ENCODE measurements at regions not wholly inside any gene's neighbourhood (a gene's known extent, or its start where the extent isn't known, plus 50 kb on each side); places are given as distances from the start of the nearest gene placed in this dataset.

- no peaks in the 10 kb centered on the region for H3K36me3 ChIP-seq
- H3K27ac ChIP-seq, result no peak overlapping the region
- no peaks in the 10 kb centered on the region for H3K27me3 ChIP-seq
- no peaks in the 10 kb centered on the region for H4K20me1 ChIP-seq
- no peaks in the 10 kb centered on the region for H3K4me1 ChIP-seq
- H3K9me3 ChIP-seq, result peaks cover 19% of the 10 kb centered on the region
- H3K9ac ChIP-seq, result no peak overlapping the region
- H3K4me3 ChIP-seq, result no peak overlapping the region
- no peak overlapping the region for H3K4me2 ChIP-seq
- TF ChIP-seq Cebpa-rat (IDR thresholded peaks at IDR 0.05), result no peak
Observed at GRCh38 chrX:46310815-46311497, 234.3 kb downstream of the ZNF674 start.

GRCh38 chrX:46308110-46308509, 237.1 kb downstream of the ZNF674 start:
- H3K4me2 ChIP-seq, result no peak overlapping the region
- H3K9me3 ChIP-seq, result peaks cover 34% of the 10 kb centered on the region
- H3K4me1 ChIP-seq, result no peaks in the 10 kb centered on the region
- H3K36me3 ChIP-seq, result no peaks in the 10 kb centered on the region
- H3K27me3 ChIP-seq, result no peaks in the 10 kb centered on the region
- H3K27ac ChIP-seq, result no peak overlapping the region
- no peak overlapping the region for H3K9ac ChIP-seq
- TF ChIP-seq Cebpa-rat (IDR thresholded peaks at IDR 0.05), result no peak
- no peaks in the 10 kb centered on the region for H4K20me1 ChIP-seq
- no peak overlapping the region for H3K4me3 ChIP-seq

- Histone ChIP-seq H3K9me3 (peaks cover 34% of the 10 kb centered on the region), H3K4me3 (no peak overlapping the region), H4K20me1 (no peaks in the 10 kb centered on the region), H3K27ac (no peak overlapping the region), H3K27me3 (no peaks in the 10 kb centered on the region), H3K4me1 (no peaks in the 10 kb centered on the region), H3K9ac (no peak overlapping the region), H3K36me3 (no peaks in the 10 kb centered on the region), H3K4me2 (no peak overlapping the region)
- no peak for TF ChIP-seq Cebpa-rat (IDR thresholded peaks at IDR 0.05)
Observed at GRCh38 chrX:46306103-46306502, 239.1 kb downstream of the ZNF674 start.

- TF ChIP-seq Cebpa-rat (IDR thresholded peaks at IDR 0.05), result no peak
- no peak overlapping the region for H3K27ac ChIP-seq
Observed at GRCh38 chrX:46305431-46305830, 239.8 kb downstream of the ZNF674 start.

GRCh38 chrX:46301903-46302302, 243.3 kb downstream of the ZNF674 start:
- Histone ChIP-seq H3K27ac (no peak overlapping the region), H3K36me3 (no peaks in the 10 kb centered on the region), H3K9me3 (peaks cover 30% of the 10 kb centered on the region), H3K4me3 (no peak overlapping the region), H3K4me1 (no peaks in the 10 kb centered on the region), H3K4me2 (no peak overlapping the region), H3K9ac (no peak overlapping the region), H3K27me3 (no peaks in the 10 kb centered on the region), H4K20me1 (no peaks in the 10 kb centered on the region)
- no peak for TF ChIP-seq Cebpa-rat (IDR thresholded peaks at IDR 0.05)

More at GRCh38 chrX:46305431-46305830, 239.8 kb downstream of the ZNF674 start:
- Histone ChIP-seq H3K9ac (no peak overlapping the region), H4K20me1 (no peaks in the 10 kb centered on the region), H3K4me2 (no peak overlapping the region), H3K4me1 (no peaks in the 10 kb centered on the region), H3K4me3 (no peak overlapping the region), H3K9me3 (peaks cover 34% of the 10 kb centered on the region), H3K36me3 (no peaks in the 10 kb centered on the region), H3K27me3 (no peaks in the 10 kb centered on the region)

- H3K4me2 ChIP-seq, result no peak overlapping the region
- H3K4me1 ChIP-seq, result no peaks in the 10 kb centered on the region
- H3K27ac ChIP-seq, result no peak overlapping the region
- H3K9ac ChIP-seq, result no peak overlapping the region
- H3K9me3 ChIP-seq, result peaks cover 5% of the 10 kb centered on the region; the same call in 1 of the 2 replicates
- H3K4me3 ChIP-seq, result no peak overlapping the region
- H3K36me3 ChIP-seq, result no peaks in the 10 kb centered on the region
- TF ChIP-seq Cebpa-rat (IDR thresholded peaks at IDR 0.05), result no peak
- no peaks in the 10 kb centered on the region for H4K20me1 ChIP-seq
- no peaks in the 10 kb centered on the region for H3K27me3 ChIP-seq
Observed at GRCh38 chrX:46298821-46299220, 246.4 kb downstream of the ZNF674 start.

- Histone ChIP-seq H3K9ac (no peak overlapping the region), H4K20me1 (no peaks in the 10 kb centered on the region), H3K4me2 (no peak overlapping the region), H3K9me3 (peaks cover 5% of the 10 kb centered on the region; the same call in 1 of the 2 replicates), H3K27ac (no peak overlapping the region), H3K27me3 (no peaks in the 10 kb centered on the region), H3K4me1 (no peaks in the 10 kb centered on the region), H3K4me3 (no peak overlapping the region), H3K36me3 (no peaks in the 10 kb centered on the region)
- TF ChIP-seq Cebpa-rat (IDR thresholded peaks at IDR 0.05), result no peak
Observed at GRCh38 chrX:46295963-46296362, 249.3 kb downstream of the ZNF674 start.

- H3K27ac ChIP-seq, result no peak overlapping the region
Observed at GRCh38 chrX:46294234-46294633, 251.0 kb downstream of the ZNF674 start.

GRCh38 chrX:46279925-46280313, 265.3 kb downstream of the ZNF674 start:
- Histone ChIP-seq H3K4me1 (peaks cover 13% of the 10 kb centered on the region), H3K9me3 (no peaks in the 10 kb centered on the region), H3K27ac (no peak overlapping the region), H3K9ac (no peak overlapping the region), H3K4me2 (peak overlapping the region; percentile 33; the same call in 1 of the 2 replicates), H3K36me3 (no peaks in the 10 kb centered on the region), H4K20me1 (no peaks in the 10 kb centered on the region), H3K27me3 (no peaks in the 10 kb centered on the region), H3K4me3 (no peak overlapping the region)
- no peak for TF ChIP-seq Cebpa-rat (IDR thresholded peaks at IDR 0.05)

More at GRCh38 chrX:46294234-46294633, 251.0 kb downstream of the ZNF674 start:
- Histone ChIP-seq H4K20me1 (no peaks in the 10 kb centered on the region), H3K4me3 (no peak overlapping the region), H3K4me2 (no peak overlapping the region), H3K9ac (no peak overlapping the region), H3K9me3 (peaks cover 5% of the 10 kb centered on the region; the same call in 1 of the 2 replicates), H3K36me3 (no peaks in the 10 kb centered on the region), H3K4me1 (no peaks in the 10 kb centered on the region), H3K27me3 (no peaks in the 10 kb centered on the region)
- no peak for TF ChIP-seq Cebpa-rat (IDR thresholded peaks at IDR 0.05)

GRCh38 chrX:46279214-46279924, 265.9 kb downstream of the ZNF674 start:
- Histone ChIP-seq H3K4me3 (no peak overlapping the region), H3K27ac (no peak overlapping the region), H3K4me2 (peak overlapping the region; percentile 33; the same call in 1 of the 2 replicates), H3K4me1 (peaks cover 13% of the 10 kb centered on the region), H3K27me3 (no peaks in the 10 kb centered on the region), H4K20me1 (no peaks in the 10 kb centered on the region), H3K9me3 (no peaks in the 10 kb centered on the region), H3K36me3 (no peaks in the 10 kb centered on the region), H3K9ac (no peak overlapping the region)
- no peak for TF ChIP-seq Cebpa-rat (IDR thresholded peaks at IDR 0.05)
